Stimulated activated naive CD4-positive, alpha-beta T cell treated with Interleukin-2 at 50 U/mL for 16 hours (primary cell): ENCODE measurements at regions not wholly inside any gene's neighbourhood (a gene's known extent, or its start where the extent isn't known, plus 50 kb on each side); places are given as distances from the start of the nearest gene placed in this dataset.
"Not testable (repeated sequence)": the region's sequence is repeated elsewhere in the genome, so short reads cannot be mapped to it uniquely, and the experiment has no call there.

Source experiments
- DNase-seq: peaks from one replicate; lab custom pipeline; 2025; lab: John Stamatoyannopoulos, UW

- DNase-seq: no peak
Measured at GRCh38 chr19:31445406-31445805, 96.2 kb upstream of the TSHZ3 start.

GRCh38 chr19:31448221-31448657, 99.0 kb upstream of the TSHZ3 start:
- no peak for DNase-seq

- no peak for DNase-seq
Measured at GRCh38 chr19:31449379-31449778, 100.1 kb upstream of the TSHZ3 start.

GRCh38 chr19:31450696-31451095, 101.5 kb upstream of the TSHZ3 start:
- no peak for DNase-seq

- DNase-seq: no peak
Measured at GRCh38 chr19:31451686-31452330, 102.6 kb upstream of the TSHZ3 start.

GRCh38 chr19:31459430-31459829, 110.2 kb upstream of the TSHZ3 start:
- DNase-seq: no peak

GRCh38 chr19:31461814-31462539, 112.7 kb upstream of the TSHZ3 start:
- DNase-seq: no peak

- DNase-seq: no peak
Measured at GRCh38 chr19:31470229-31470939, 121.1 kb upstream of the TSHZ3 start.

GRCh38 chr19:31470952-31471351, 121.7 kb upstream of the TSHZ3 start:
- DNase-seq: no peak

GRCh38 chr19:31478241-31478640, 129.0 kb upstream of the TSHZ3 start:
- DNase-seq: no peak

GRCh38 chr19:31483226-31483857, 134.1 kb upstream of the TSHZ3 start:
- DNase-seq: no peak

- not testable (repeated sequence) for DNase-seq
Measured at GRCh38 chr19:31484858-31485410, 135.7 kb upstream of the TSHZ3 start.

- DNase-seq: no peak
Measured at GRCh38 chr19:31485472-31485871, 136.2 kb upstream of the TSHZ3 start.

GRCh38 chr19:31491242-31491641, 142.0 kb upstream of the TSHZ3 start:
- no peak for DNase-seq

GRCh38 chr19:31492050-31492449, 142.8 kb upstream of the TSHZ3 start:
- no peak for DNase-seq

- no peak for DNase-seq
Measured at GRCh38 chr19:31496076-31496475, 146.8 kb upstream of the TSHZ3 start.

- DNase-seq: no peak
Measured at GRCh38 chr19:31497709-31498108, 148.5 kb upstream of the TSHZ3 start.

GRCh38 chr19:31498781-31499180, 149.5 kb upstream of the TSHZ3 start:
- no peak for DNase-seq

- no peak for DNase-seq
Measured at GRCh38 chr19:31499281-31500196, 150.3 kb upstream of the TSHZ3 start.

- no peak for DNase-seq
Measured at GRCh38 chr19:31500197-31500830, 151.1 kb upstream of the TSHZ3 start.

GRCh38 chr19:31500946-31501345, 151.7 kb upstream of the TSHZ3 start:
- DNase-seq: no peak
